H1 (cell line): ENCODE measurements at regions not wholly inside any gene's neighbourhood (a gene's known extent, or its start where the extent isn't known, plus 50 kb on each side); places are given as distances from the start of the nearest gene placed in this dataset.

Source experiments
- CTCF ChIA-PET: fragments of 300-600 bp; sonication (Branson Sonifier 250); formaldehyde crosslinking; loops from one replicate; lab custom pipeline; 2021; ENCODE audit not compliant: partially characterized antibody; lab: Charles Lee
- POLR2A ChIA-PET: fragments of 300-600 bp; sonication (Branson Sonifier 250); formaldehyde crosslinking; loops from one replicate; lab custom pipeline; 2021; ENCODE audit warnings: inconsistent platforms; ENCODE audit not compliant: partially characterized antibody; lab: Charles Lee
- DNase-seq, 2 experiments: peaks; one replicate each; pipeline versions ENCODE4 v3.0.0 to v3.0.0-alpha.2; 2010 to 2022; ENCODE audit warnings: low spot score in 2 of 2, low read depth in 1 of 2, mixed read lengths in 1 of 2
- FAIRE-seq: peaks from 2 replicates; lab custom pipeline; 2011; peaks lifted over from hg19 to GRCh38; lab: Jason Lieb, UNC
- H2AFZ ChIP-seq: 2 replicates; pipeline ENCODE4 v1.8.1; 2012; ENCODE audit warnings: low read length, inconsistent platforms
- H2AK5ac ChIP-seq: 2 replicates; pipeline ENCODE4 v1.6.1; 2013; ENCODE audit warnings: low read depth, low read length
- H2BK120ac ChIP-seq: replicated peaks from 2 replicates; pipeline ENCODE3; 2013; ENCODE audit warnings: low read depth, low read length, inconsistent platforms
- H2BK12ac ChIP-seq: 2 replicates; pipeline ENCODE4 v1.6.1; 2013; ENCODE audit warnings: low read depth, low read length
- H2BK15ac ChIP-seq: 2 replicates; pipeline ENCODE4 v1.6.1; 2013; ENCODE audit warnings: low read length
- H2BK20ac ChIP-seq: 2 replicates; pipeline ENCODE4 v1.6.1; 2013; ENCODE audit warnings: low read length
- H2BK5ac ChIP-seq: 2 replicates; pipeline ENCODE4 v1.6.1; 2013; ENCODE audit warnings: low read depth, low read length
- H3K14ac ChIP-seq: 2 replicates; pipeline ENCODE4 v1.6.1; 2013; ENCODE audit warnings: inconsistent platforms; ENCODE audit not compliant: insufficient read length
- H3K18ac ChIP-seq: 2 replicates; pipeline ENCODE4 v1.6.1; 2013; ENCODE audit warnings: low read length; ENCODE audit errors: extremely low read depth
- H3K23ac ChIP-seq: 2 replicates; pipeline ENCODE4 v1.6.1; 2013; ENCODE audit warnings: inconsistent platforms; ENCODE audit not compliant: insufficient read length
- H3K23me2 ChIP-seq: 2 replicates; pipeline ENCODE4 v1.6.1; 2013; ENCODE audit warnings: low read depth, low read length
- H3K27ac ChIP-seq: 2 replicates; pipeline ENCODE4 v1.6.1; 2011; ENCODE audit warnings: low read depth, low read length, inconsistent platforms
- H3K27me3 ChIP-seq, 4 experiments: replicated peaks in 1 of 4; 1 replicate in 1 of 4; 2 replicates in 3 of 4; pipeline versions ENCODE4 v1.6.1 to v1.8.1; 2011 to 2013; ENCODE audit warnings: low read length in 3 of 4, mild to moderate bottlenecking in 3 of 4, inconsistent platforms in 2 of 4, mixed read lengths in 2 of 4, moderate library complexity in 1 of 4; ENCODE audit not compliant: control insufficient read depth in 3 of 4, insufficient read depth in 3 of 4; ENCODE audit errors: extremely low read depth in 1 of 4
- H3K36me3 ChIP-seq, 4 experiments: 2 replicates each; pipeline versions ENCODE4 v1.6.1 to v1.8.1; 2011 to 2013; ENCODE audit warnings: mild to moderate bottlenecking in 4 of 4, low read length in 3 of 4, moderate library complexity in 2 of 4, control low read depth in 1 of 4, inconsistent platforms in 1 of 4; ENCODE audit not compliant: insufficient read depth in 4 of 4, control insufficient read depth in 2 of 4
- H3K4ac ChIP-seq: replicated peaks from 2 replicates; pipeline ENCODE3; 2013; ENCODE audit warnings: low read length, low read depth, mixed read lengths, inconsistent platforms; ENCODE audit not compliant: insufficient read length
- H3K4me1 ChIP-seq, 4 experiments: replicated peaks in 1 of 4; 1 replicate in 1 of 4; 2 replicates in 3 of 4; pipeline versions ENCODE4 v1.6.1 to v1.8.1; 2011 to 2013; ENCODE audit warnings: low read length in 3 of 4, inconsistent platforms in 2 of 4, mixed read lengths in 1 of 4; ENCODE audit not compliant: insufficient read depth in 4 of 4, control insufficient read depth in 3 of 4
- H3K4me2 ChIP-seq, 2 experiments: 2 replicates each; pipeline versions ENCODE4 v1.6.1 to v1.8.1; 2011 to 2013; ENCODE audit warnings: low read depth in 2 of 2, low read length in 2 of 2, control low read depth in 1 of 2, inconsistent platforms in 1 of 2, mild to moderate bottlenecking in 1 of 2; ENCODE audit not compliant: insufficient read depth in 1 of 2
- H3K4me3 ChIP-seq, 4 experiments: fragments of 200-600, 300-600 bp in 1 of 4; sonication (generic), shearing (Covaris generic), sonication (Bioruptor Twin) in 1 of 4; 2 replicates each; pipeline versions ENCODE4 v1.5.1 to v1.8.1; 2011 to 2016; ENCODE audit warnings: low read length in 4 of 4, low read depth in 3 of 4, control low read depth in 2 of 4, inconsistent platforms in 2 of 4, mild to moderate bottlenecking in 2 of 4, mixed read lengths in 1 of 4, moderate library complexity in 1 of 4; ENCODE audit not compliant: insufficient read depth in 2 of 4; ENCODE audit errors: extremely low read depth in 1 of 4
- H3K56ac ChIP-seq: replicated peaks from 2 replicates; pipeline ENCODE3; 2013; ENCODE audit warnings: low read depth, mild to moderate bottlenecking, mixed read lengths, low read length, inconsistent platforms; ENCODE audit not compliant: insufficient read length
- H3K79me1 ChIP-seq: 2 replicates; pipeline ENCODE4 v1.6.1; 2013; ENCODE audit warnings: low read depth, low read length, control low read depth
- H3K79me2 ChIP-seq, 2 experiments: 2 replicates each; pipeline versions ENCODE4 v1.6.1 to v1.8.1; 2012 to 2013; ENCODE audit warnings: low read length in 2 of 2, mild to moderate bottlenecking in 2 of 2, inconsistent platforms in 1 of 2; ENCODE audit not compliant: insufficient read depth in 2 of 2, control insufficient read depth in 1 of 2
- H3K9ac ChIP-seq, 4 experiments: replicated peaks in 1 of 4; 1 replicate in 1 of 4; 2 replicates in 3 of 4; pipeline versions ENCODE4 v1.6.1 to v1.8.1; 2011 to 2013; ENCODE audit warnings: low read depth in 3 of 4, low read length in 3 of 4, control low read depth in 2 of 4, mild to moderate bottlenecking in 2 of 4, moderate library complexity in 2 of 4, inconsistent platforms in 1 of 4; ENCODE audit errors: extremely low read depth in 1 of 4
- H3K9me3 ChIP-seq, 2 experiments: 2 replicates each; pipeline versions ENCODE4 v1.6.1 to v1.8.1; 2012 to 2013; ENCODE audit warnings: mild to moderate bottlenecking in 2 of 2, moderate library complexity in 2 of 2, control low read depth in 1 of 2, inconsistent platforms in 1 of 2, low read depth in 1 of 2, low read length in 1 of 2, mixed read lengths in 1 of 2; ENCODE audit not compliant: insufficient read depth in 2 of 2
- H4K20me1 ChIP-seq, 2 experiments: replicated peaks in 1 of 2; 2 replicates each; pipeline versions ENCODE3 to v1.8.1; 2011 to 2013; ENCODE audit warnings: inconsistent platforms in 2 of 2, low read length in 2 of 2, mild to moderate bottlenecking in 1 of 2; ENCODE audit not compliant: insufficient read depth in 2 of 2, control insufficient read depth in 1 of 2
- H4K5ac ChIP-seq: 2 replicates; pipeline ENCODE4 v1.6.1; 2013; ENCODE audit warnings: low read length, low read depth, mixed read lengths, inconsistent platforms; ENCODE audit not compliant: insufficient read length
- H4K8ac ChIP-seq: 2 replicates; pipeline ENCODE4 v1.8.0; 2013; ENCODE audit warnings: mild to moderate bottlenecking, moderate library complexity, low read length, inconsistent platforms; ENCODE audit not compliant: insufficient read depth; ENCODE audit errors: extremely low read depth
- H4K91ac ChIP-seq: replicated peaks from 2 replicates; pipeline ENCODE3; 2013; ENCODE audit warnings: low read length, mixed read lengths, inconsistent platforms; ENCODE audit not compliant: insufficient read length
- HDAC2 ChIP-seq, 2 experiments: fragments of 300-600 bp in 1 of 2; sonication (generic) in 1 of 2; IDR thresholded peaks; 2 replicates each; pipeline ENCODE4 v1.6.1; 2011 to 2012; ENCODE audit warnings: low read depth in 2 of 2, low read length in 2 of 2, mild to moderate bottlenecking in 2 of 2, moderate library complexity in 2 of 2, borderline replicate concordance in 1 of 2, inconsistent platforms in 1 of 2
- TEAD4 ChIP-seq: IDR thresholded peaks from 2 replicates; pipeline ENCODE4 v1.6.1; 2012; ENCODE audit warnings: low read depth, low read length, inconsistent platforms, mixed read lengths
- YY1 ChIP-seq: IDR thresholded peaks from 2 replicates; pipeline ENCODE4 v1.6.1; 2011; ENCODE audit warnings: low read depth, mild to moderate bottlenecking, low read length
- WGBS, 2 experiments: shearing (Covaris generic) in 1 of 2; methylation state at CpG; one replicate each; pipeline versions ENCODE4 v1.1.6 to v1.1.7; 2013 to 2015; ENCODE audit warnings: low lambda C conversion rate in 2 of 2, mixed read lengths in 2 of 2, inconsistent platforms in 1 of 2, low coverage in 1 of 2, missing lambda C conversion rate in 1 of 2; ENCODE audit not compliant: insufficient replicate concordance in 2 of 2, insufficient coverage in 1 of 2, insufficient read length in 1 of 2; ENCODE audit errors: extremely low coverage in 1 of 2, missing lambda C conversion rate in 1 of 2; 5-methylcytosine and 5-hydroxymethylcytosine counted together

- Histone ChIP-seq H3K18ac (peak overlapping the region; percentile 79; the same call in 1 of the 2 replicates), H4K8ac (0 out of 2 replicates have a peak overlapping the region, but pooled peaks have one; percentile 28), H3K14ac (no peak overlapping the region), H3K79me1 (no peaks in the 10 kb centered on the region), H2BK120ac (peak overlapping the region; percentile 75), H3K27ac (0 out of 2 replicates have a peak overlapping the region, but pooled peaks have one; percentile 29), H3K36me3 (no peaks in the 10 kb centered on the region; a peak in 1 of 8 replicates), H3K4ac (no peak overlapping the region), H3K27me3 (no peaks in the 10 kb centered on the region), H2AK5ac (peak overlapping the region; percentile 90; the same call in 1 of the 2 replicates), H3K4me1 (peaks cover 2 to 13% (median 9%) of the 10 kb centered on the region in 4 experiments; a peak in 6 of 7 replicates), H2BK20ac (peak overlapping the region; percentile 83), H3K56ac (no peak overlapping the region), H3K4me2 (peak overlapping the region; percentile 25 to 49), H4K91ac (peak overlapping the region; percentile 23), H4K5ac (no peak overlapping the region), H3K9me3 (peaks cover 10 to 16% of the 10 kb centered on the region in 2 experiments), H3K4me3 (peak overlapping the region in 1 of 4 experiments; percentile 14; a peak in 1 of 8 replicates), H2BK5ac (peak overlapping the region; percentile 72; the same call in 1 of the 2 replicates), H3K23ac (no peak overlapping the region), H3K9ac (no peak overlapping the region; a peak in 1 of 7 replicates), H3K23me2 (no peaks in the 10 kb centered on the region), H2BK15ac (peak overlapping the region; percentile 73; the same call in 1 of the 2 replicates), H4K20me1 (no peaks in the 10 kb centered on the region), H3K79me2 (no peaks in the 10 kb centered on the region), H2BK12ac (peak overlapping the region; percentile 27; the same call in 1 of the 2 replicates), H2AFZ (0 out of 2 replicates have a peak overlapping the region, but pooled peaks have one; percentile 12)
- peak in 1 of 2 experiments; percentile 59 for DNase-seq
- CTCF ChIA-PET, result interaction anchor here (1.0 to 1.3 kb wide), 3 partner anchors 16 to 24 kb away, joined by 3 to 4 read pairs (median 3); no protein-coding TSS in a partner anchor
- 8% methylated on average over 1 of the region's 1 CpG; no CpG with 5 or more reads in 1 of the 2 experiments for WGBS, 2 experiments
- POLR2A ChIA-PET, result no interaction called here
- FAIRE-seq, result peak; percentile 82
- TF ChIP-seq TEAD4 (peak; percentile 99), HDAC2 (IDR thresholded peaks at IDR 0.05; ENCODE audit: borderline replicate concordance in 1 of 2, low read depth in 2 of 2, low read length in 2 of 2) (0 out of 4 replicates have a peak, but pooled peaks of 1 of the 2 experiments have one; percentile 7), YY1 (0 out of 2 replicates have a peak, but pooled peaks have one; percentile 44)
Observed at GRCh38 chr14:26261368-26262122, 336.3 kb downstream of the NOVA1 start.
